ENCODE measurements at regions not wholly inside any gene's neighbourhood (a gene's known extent, or its start where the extent isn't known, plus 50 kb on each side); places are given as distances from the start of the nearest gene placed in this dataset.

- POLR2A ChIA-PET: no interaction called here
Observed at GRCh38 chr21:27691516-27691915, 724.6 kb upstream of the ADAMTS5 start.

GRCh38 chr21:27691006-27691405 is 724.1 kb upstream of the ADAMTS5 start:
- DNase-seq: no peak
- Mint-ChIP-seq H3K27me3 (no peaks in the 10 kb centered on the region), H3K4me1 (no peaks in the 10 kb centered on the region), H3K9me3 (peaks cover 9% of the 10 kb centered on the region), H3K4me3 (no peak overlapping the region), H3K27ac (no peak overlapping the region), H3K36me3 (ENCODE audit: low read depth) (no peaks in the 10 kb centered on the region)
- no peak for ATAC-seq (ENCODE audit: low read depth)
- intact Hi-C loops (cut with micrococcal nuclease): no loop called here
- ChIA-PET CTCF (no interaction called here), POLR2A (no interaction called here)
- no peak for TF ChIP-seq CTCF (IDR thresholded peaks at IDR 0.05)

More at GRCh38 chr21:27691516-27691915, 724.6 kb upstream of the ADAMTS5 start:
- H3K4me1 Mint-ChIP-seq: no peaks in the 10 kb centered on the region
- H3K36me3 Mint-ChIP-seq (ENCODE audit: low read depth): no peaks in the 10 kb centered on the region
- H3K4me3 Mint-ChIP-seq: no peak overlapping the region
- CTCF ChIA-PET: no interaction called here
- peaks cover 8% of the 10 kb centered on the region for H3K9me3 Mint-ChIP-seq
- TF ChIP-seq CTCF (IDR thresholded peaks at IDR 0.05): no peak
- no peaks in the 10 kb centered on the region for H3K27me3 Mint-ChIP-seq
- no peak overlapping the region for H3K27ac Mint-ChIP-seq
- ATAC-seq (ENCODE audit: low read depth) (no peak), DNase-seq (no peak)
- intact Hi-C loops (cut with micrococcal nuclease): no loop called here

GRCh38 chr21:27690426-27690825 is 723.5 kb upstream of the ADAMTS5 start:
- intact Hi-C loops (cut with micrococcal nuclease): no loop called here
- Mint-ChIP-seq H3K4me3 (no peak overlapping the region), H3K27ac (no peak overlapping the region), H3K27me3 (no peaks in the 10 kb centered on the region), H3K4me1 (no peaks in the 10 kb centered on the region), H3K36me3 (ENCODE audit: low read depth) (no peaks in the 10 kb centered on the region), H3K9me3 (peaks cover 9% of the 10 kb centered on the region)
- DNase-seq: no peak
- TF ChIP-seq CTCF (IDR thresholded peaks at IDR 0.05): no peak
- ATAC-seq (ENCODE audit: low read depth): no peak
- CTCF ChIA-PET: no interaction called here
- POLR2A ChIA-PET: no interaction called here

DNA sequence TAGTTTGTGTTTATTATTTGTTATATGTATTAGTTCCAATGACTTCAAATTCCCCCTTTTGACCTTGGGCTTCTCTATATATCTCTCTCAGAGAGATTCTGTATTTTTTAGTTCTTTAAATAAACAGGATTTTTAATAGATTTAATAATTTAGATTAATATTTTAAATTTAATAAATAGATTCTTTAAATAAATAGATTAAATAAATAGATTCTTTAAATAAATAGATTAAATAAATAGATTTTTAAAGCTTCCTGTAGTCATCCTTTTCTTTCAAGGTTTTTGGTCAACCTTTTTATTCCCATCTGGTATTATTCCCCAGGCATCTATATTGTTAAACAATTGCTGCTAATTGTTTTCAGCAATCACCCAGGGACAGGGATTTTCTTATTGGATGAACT is 721.9 kb upstream of the ADAMTS5 start:
- ATAC-seq (ENCODE audit: low read depth) (no peak), DNase-seq (no peak)
- ChIA-PET POLR2A (no interaction called here), CTCF (no interaction called here)
- TF ChIP-seq CTCF (IDR thresholded peaks at IDR 0.05): no peak
- no peaks in the 10 kb centered on the region for H3K36me3 Mint-ChIP-seq (ENCODE audit: low read depth)
- intact Hi-C loops (cut with micrococcal nuclease): no loop called here
- no peak overlapping the region for H3K4me3 Mint-ChIP-seq
- H3K27ac Mint-ChIP-seq: no peak overlapping the region
- H3K27me3 Mint-ChIP-seq: no peaks in the 10 kb centered on the region
- no peaks in the 10 kb centered on the region for H3K4me1 Mint-ChIP-seq
- peaks cover 9% of the 10 kb centered on the region for H3K9me3 Mint-ChIP-seq

DNA sequence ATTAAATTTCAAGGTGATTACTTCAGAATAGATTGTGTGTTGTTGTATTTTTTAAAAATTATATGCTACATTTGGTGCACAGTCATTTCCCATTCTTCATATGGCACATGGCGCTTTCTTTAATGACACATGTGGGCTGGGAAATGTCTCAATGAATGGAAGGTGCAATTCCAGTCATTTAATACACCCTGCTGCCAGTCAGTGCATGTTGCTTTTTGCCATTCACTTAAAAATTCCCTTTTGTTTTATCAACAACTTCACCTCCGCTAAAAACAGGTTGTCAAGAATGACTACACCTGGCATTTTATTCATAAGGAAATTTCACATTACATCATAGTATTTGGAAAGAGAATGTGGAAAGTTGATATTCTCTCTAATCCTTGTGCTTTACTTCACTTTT is 716.4 kb upstream of the ADAMTS5 start:
- CTCF ChIA-PET: no interaction called here
- intact Hi-C loops (cut with micrococcal nuclease): no loop called here
- Mint-ChIP-seq H3K4me3 (no peak overlapping the region), H3K27ac (no peak overlapping the region), H3K27me3 (no peaks in the 10 kb centered on the region), H3K36me3 (ENCODE audit: low read depth) (no peaks in the 10 kb centered on the region), H3K4me1 (no peaks in the 10 kb centered on the region), H3K9me3 (peaks cover 6% of the 10 kb centered on the region)
- DNase-seq: no peak
- TF ChIP-seq CTCF (IDR thresholded peaks at IDR 0.05): no peak
- no peak for ATAC-seq (ENCODE audit: low read depth)
- POLR2A ChIA-PET: no interaction called here

Measured in activated B cell treated with CpG ODN at 0.5 μM for 24 hours (primary cell).